GM12891 (cell line): ENCODE measurements at regions not wholly inside any gene's neighbourhood (a gene's known extent, or its start where the extent isn't known, plus 50 kb on each side); places are given as distances from the start of the nearest gene placed in this dataset.
"Not testable (repeated sequence)": the region's sequence is repeated elsewhere in the genome, so short reads cannot be mapped to it uniquely, and the experiment has no call there.

ENCODE experiments used
- PAX5 ChIP-seq: IDR thresholded peaks from 2 replicates; pipeline ENCODE4 v1.6.1; 2011; ENCODE audit warnings: low read length, moderate library complexity, mild to moderate bottlenecking; ENCODE audit not compliant: insufficient read depth, severe bottlenecking
- POLR2A ChIP-seq: IDR thresholded peaks from 2 replicates; pipeline ENCODE4 v1.6.1; 2011; ENCODE audit warnings: low read depth, low read length, control low read depth
- POLR2AphosphoS5 ChIP-seq: IDR thresholded peaks from 2 replicates; pipeline ENCODE4 v1.6.1; 2011; ENCODE audit warnings: low read depth, low read length, control low read depth
- POU2F2 ChIP-seq: IDR thresholded peaks from 2 replicates; pipeline ENCODE4 v1.6.1; 2011; ENCODE audit warnings: low read depth, mild to moderate bottlenecking, control low read depth, low read length, moderate library complexity
- SPI1 ChIP-seq: IDR thresholded peaks from 2 replicates; pipeline ENCODE4 v1.6.1; 2011; ENCODE audit warnings: low read depth, low read length, control low read depth
- TAF1 ChIP-seq: IDR thresholded peaks from 2 replicates; pipeline ENCODE4 v1.6.1; 2011; ENCODE audit warnings: low read depth, low read length, control low read depth

GRCh38 chr5:177665172-177665571, 65.2 kb downstream of the B4GALT7 start:
- TF ChIP-seq POLR2A, TAF1, SPI1, POLR2AphosphoS5, PAX5, POU2F2: not testable (repeated sequence)
